GM23248 (cell line): ENCODE measurements at regions not wholly inside any gene's neighbourhood (a gene's known extent, or its start where the extent isn't known, plus 50 kb on each side); places are given as distances from the start of the nearest gene placed in this dataset.

ENCODE experiments used
- EZH2 ChIP-seq: fragments of 200-600 bp; sonication (generic); IDR thresholded peaks from 2 replicates; pipeline ENCODE4 v1.6.1; 2018; ENCODE audit warnings: antibody characterized with exemption, mild to moderate bottlenecking; ENCODE audit not compliant: insufficient read depth, poor library complexity, severe bottlenecking
- EZH2phosphoT487 ChIP-seq: fragments of 200-600 bp; sonication (generic); IDR thresholded peaks from 2 replicates; pipeline ENCODE4 v1.6.1; 2018; ENCODE audit warnings: antibody characterized with exemption, moderate library complexity, mild to moderate bottlenecking, low read depth; ENCODE audit not compliant: insufficient read depth

DNA sequence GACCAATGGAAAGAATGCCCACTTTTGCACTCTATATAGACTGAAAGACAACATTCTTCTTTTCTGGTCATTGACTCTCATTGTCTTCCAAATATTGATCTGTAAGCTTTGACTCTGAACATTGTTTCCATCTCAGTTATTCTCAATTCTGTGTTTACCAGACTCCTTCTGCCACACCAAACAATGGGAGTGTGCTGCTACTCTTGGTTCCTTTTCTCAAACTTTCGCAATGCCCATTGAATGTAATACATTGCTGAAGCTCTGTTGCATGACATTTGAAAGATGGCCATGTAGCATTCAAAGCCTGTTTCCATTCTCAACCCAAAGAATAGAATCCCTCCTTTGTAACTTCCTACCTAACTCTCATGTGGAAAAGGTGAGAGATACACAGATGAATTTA, 136.2 kb downstream of the BTC start:
- TF ChIP-seq EZH2phosphoT487 (no peak), EZH2 (no peak)
